HEK293T (cell line): ENCODE measurements at regions not wholly inside any gene's neighbourhood (a gene's known extent, or its start where the extent isn't known, plus 50 kb on each side); places are given as distances from the start of the nearest gene placed in this dataset.

Experiments
- CTCF ChIA-PET: fragments of 350-600 bp; formaldehyde crosslinking; extraction: SDS; loops from one replicate; lab custom pipeline; 2021; ENCODE audit warnings: antibody characterized with exemption, inconsistent platforms; lab: Yijun Ruan, JAX
- POLR2A ChIA-PET: fragments of 350-600 bp; formaldehyde crosslinking; extraction: SDS; loops from one replicate; lab custom pipeline; 2020; ENCODE audit warnings: antibody characterized with exemption, inconsistent platforms; lab: Yijun Ruan, JAX
- DNase-seq: peaks from one replicate; pipeline ENCODE4 v3.0.0; 2012; ENCODE audit warnings: mixed read lengths; ENCODE audit errors: extremely low spot score
- ARNT ChIP-seq: fragments of 450-650 bp; IDR thresholded peaks from 2 replicates; pipeline ENCODE4 v1.6.1; 2017; ENCODE audit warnings: mild to moderate bottlenecking
- BHLHE40 ChIP-seq: fragments of 450-650 bp; IDR thresholded peaks from 2 replicates; pipeline ENCODE4 v1.6.1; 2016; ENCODE audit warnings: mild to moderate bottlenecking, moderate library complexity, borderline replicate concordance
- CTBP1 ChIP-seq: fragments of 450-650 bp; IDR thresholded peaks from 2 replicates; pipeline ENCODE4 v1.6.1; 2016; ENCODE audit warnings: borderline replicate concordance
- ELF4 ChIP-seq: fragments of 450-650 bp; IDR thresholded peaks from 2 replicates; pipeline ENCODE4 v1.6.1; 2017; ENCODE audit warnings: antibody characterized with exemption
- FOXA1 ChIP-seq: fragments of 450-650 bp; IDR thresholded peaks from 2 replicates; pipeline ENCODE4 v1.6.1; 2016; ENCODE audit warnings: mild to moderate bottlenecking
- FOXK2 ChIP-seq: fragments of 450-650 bp; IDR thresholded peaks from 2 replicates; pipeline ENCODE4 v1.6.1; 2016; ENCODE audit warnings: mild to moderate bottlenecking
- FOXM1 ChIP-seq: fragments of 450-650 bp; IDR thresholded peaks from 2 replicates; pipeline ENCODE4 v1.6.1; 2017; ENCODE audit warnings: mild to moderate bottlenecking, borderline replicate concordance
- HDGF ChIP-seq: fragments of 450-650 bp; IDR thresholded peaks from 2 replicates; pipeline ENCODE4 v1.6.1; 2017; ENCODE audit warnings: antibody characterized with exemption, borderline replicate concordance
- L3MBTL2 ChIP-seq: fragments of 450-650 bp; conservative IDR thresholded peaks from 2 replicates; pipeline ENCODE4 v1.6.1; 2016; ENCODE audit warnings: mild to moderate bottlenecking
- LEF1 ChIP-seq: fragments of 450-650 bp; IDR thresholded peaks from 2 replicates; pipeline ENCODE4 v1.6.1; 2017; ENCODE audit warnings: mild to moderate bottlenecking, borderline replicate concordance
- NFRKB ChIP-seq: fragments of 450-650 bp; IDR thresholded peaks from 2 replicates; pipeline ENCODE4 v1.6.1; 2016; ENCODE audit warnings: mild to moderate bottlenecking, moderate library complexity
- PKNOX1 ChIP-seq: fragments of 450-650 bp; IDR thresholded peaks from 2 replicates; pipeline ENCODE4 v1.6.1; 2016
- SP1 ChIP-seq: fragments of 450-650 bp; IDR thresholded peaks from 2 replicates; pipeline ENCODE4 v1.6.1; 2017
- SUZ12 ChIP-seq: fragments of 450-650 bp; IDR thresholded peaks from 2 replicates; pipeline ENCODE4 v1.6.1; 2016; ENCODE audit warnings: mild to moderate bottlenecking
- TARDBP ChIP-seq: fragments of 450-650 bp; IDR thresholded peaks from 2 replicates; pipeline ENCODE4 v1.6.1; 2016
- ZNF384 ChIP-seq: fragments of 450-650 bp; IDR thresholded peaks from 2 replicates; pipeline ENCODE4 v1.6.1; 2016

GRCh38 chr1:55696891-55697290 is 481.7 kb upstream of the USP24 start:
- POLR2A ChIA-PET = no interaction called here
- no peak for DNase-seq
- TF ChIP-seq ZNF384 (no peak), BHLHE40 (no peak), FOXK2 (no peak), TARDBP (no peak), FOXA1 (no peak), ELF4 (no peak), ARNT (no peak), PKNOX1 (no peak), NFRKB (no peak), L3MBTL2 (no peak), LEF1 (no peak), HDGF (no peak), SUZ12 (no peak), FOXM1 (no peak), CTBP1 (no peak)
- CTCF ChIA-PET = interaction anchor here (0.9 kb wide), 1 partner anchor 318 kb away, joined by 3 read pairs; no protein-coding TSS in a partner anchor

GRCh38 chr1:55696181-55696754 is 481.1 kb upstream of the USP24 start:
- no peak for DNase-seq
- POLR2A ChIA-PET = interaction anchor here (1.0 kb wide), 1 partner anchor 11 kb away, joined by 3 read pairs; no protein-coding TSS in a partner anchor
- TF ChIP-seq HDGF (no peak), L3MBTL2 (no peak), CTBP1 (no peak), ZNF384 (no peak)
- CTCF ChIA-PET = interaction anchor here (0.9 kb wide), 1 partner anchor 318 kb away, joined by 3 read pairs; no protein-coding TSS in a partner anchor

GRCh38 chr1:55695552-55695951 is 480.4 kb upstream of the USP24 start:
- CTCF ChIA-PET = no interaction called here
- POLR2A ChIA-PET = interaction anchor here (1.0 kb wide), 1 partner anchor 10 kb away, joined by 3 read pairs; no protein-coding TSS in a partner anchor
- TF ChIP-seq TARDBP = no peak
- TF ChIP-seq SP1 = no peak
- no peak for TF ChIP-seq NFRKB
- TF ChIP-seq ZNF384 = no peak
- TF ChIP-seq L3MBTL2 = no peak
- no peak for TF ChIP-seq BHLHE40
- no peak for TF ChIP-seq ELF4
- TF ChIP-seq SUZ12 = no peak
- TF ChIP-seq PKNOX1 = no peak
- no peak for TF ChIP-seq HDGF
- no peak for TF ChIP-seq CTBP1
- TF ChIP-seq ARNT = no peak
- no peak for TF ChIP-seq FOXA1
- no peak for TF ChIP-seq FOXM1
- TF ChIP-seq FOXK2 = no peak
- no peak for TF ChIP-seq LEF1
- DNase-seq = no peak

- no peak for TF ChIP-seq SUZ12
- TF ChIP-seq ZNF384 = no peak
- no peak for TF ChIP-seq CTBP1
- no peak for TF ChIP-seq L3MBTL2
- TF ChIP-seq ARNT = no peak
- no peak for TF ChIP-seq FOXM1
- TF ChIP-seq FOXK2 = no peak
- TF ChIP-seq PKNOX1 = no peak
- no peak for TF ChIP-seq HDGF
- no peak for TF ChIP-seq TARDBP
- no peak for TF ChIP-seq SP1
- TF ChIP-seq NFRKB = no peak
- no peak for TF ChIP-seq FOXA1
- no peak for TF ChIP-seq LEF1
- no peak for TF ChIP-seq ELF4
- no peak for TF ChIP-seq BHLHE40
- ChIA-PET CTCF (no interaction called here), POLR2A (interaction anchor here (1.0 kb wide), 1 partner anchor 10 kb away, joined by 3 read pairs; no protein-coding TSS in a partner anchor)
- no peak for DNase-seq
Observed at GRCh38 chr1:55695151-55695550, 480.0 kb upstream of the USP24 start.

- POLR2A ChIA-PET = no interaction called here
- TF ChIP-seq FOXM1 = no peak
- TF ChIP-seq TARDBP = no peak
- TF ChIP-seq NFRKB = no peak
- no peak for TF ChIP-seq ZNF384
- no peak for TF ChIP-seq ARNT
- no peak for TF ChIP-seq LEF1
- TF ChIP-seq PKNOX1 = no peak
- no peak for TF ChIP-seq SP1
- TF ChIP-seq FOXA1 = no peak
- no peak for TF ChIP-seq SUZ12
- no peak for TF ChIP-seq ELF4
- TF ChIP-seq HDGF = no peak
- no peak for TF ChIP-seq FOXK2
- no peak for DNase-seq
Observed at GRCh38 chr1:55694310-55694801, 479.2 kb upstream of the USP24 start.

More at GRCh38 chr1:55694310-55694801, 479.2 kb upstream of the USP24 start:
- CTCF ChIA-PET = no interaction called here
